Activated CD8-positive, alpha-beta memory T cell treated with anti-CD3 and anti-CD28 coated beads for 4 hours (primary cell): ENCODE measurements at regions not wholly inside any gene's neighbourhood (a gene's known extent, or its start where the extent isn't known, plus 50 kb on each side); places are given as distances from the start of the nearest gene placed in this dataset.

Experiments
- DNase-seq, 2 donors: peaks; one replicate each; pipeline ENCODE4 v3.0.0-alpha.2; 2020; ENCODE audit warnings: low read depth in 2 of 2

GRCh38 chr6:163922562-163922961, 508.0 kb downstream of the QKI start:
- DNase-seq = no peak

DNA sequence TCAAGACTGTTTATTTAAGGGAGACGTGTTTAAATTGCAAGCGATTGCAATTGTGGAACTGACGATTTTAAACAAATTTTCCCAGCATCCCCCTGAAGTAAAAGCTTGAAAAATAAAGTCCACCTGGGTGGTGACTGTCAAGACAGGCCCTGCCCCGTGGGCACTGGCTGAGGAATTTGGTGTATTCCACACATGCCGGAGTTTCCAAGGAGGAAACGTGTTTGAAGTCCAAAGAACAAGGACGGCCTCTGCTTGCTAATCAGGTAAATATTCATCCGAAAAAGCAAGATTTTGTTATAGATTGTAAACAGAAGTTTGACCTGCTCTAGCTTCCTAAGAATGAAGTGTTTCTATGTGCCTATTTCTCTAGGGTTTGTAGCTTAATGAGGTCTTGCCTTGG, 505.1 kb downstream of the QKI start:
- no peak for DNase-seq

DNA sequence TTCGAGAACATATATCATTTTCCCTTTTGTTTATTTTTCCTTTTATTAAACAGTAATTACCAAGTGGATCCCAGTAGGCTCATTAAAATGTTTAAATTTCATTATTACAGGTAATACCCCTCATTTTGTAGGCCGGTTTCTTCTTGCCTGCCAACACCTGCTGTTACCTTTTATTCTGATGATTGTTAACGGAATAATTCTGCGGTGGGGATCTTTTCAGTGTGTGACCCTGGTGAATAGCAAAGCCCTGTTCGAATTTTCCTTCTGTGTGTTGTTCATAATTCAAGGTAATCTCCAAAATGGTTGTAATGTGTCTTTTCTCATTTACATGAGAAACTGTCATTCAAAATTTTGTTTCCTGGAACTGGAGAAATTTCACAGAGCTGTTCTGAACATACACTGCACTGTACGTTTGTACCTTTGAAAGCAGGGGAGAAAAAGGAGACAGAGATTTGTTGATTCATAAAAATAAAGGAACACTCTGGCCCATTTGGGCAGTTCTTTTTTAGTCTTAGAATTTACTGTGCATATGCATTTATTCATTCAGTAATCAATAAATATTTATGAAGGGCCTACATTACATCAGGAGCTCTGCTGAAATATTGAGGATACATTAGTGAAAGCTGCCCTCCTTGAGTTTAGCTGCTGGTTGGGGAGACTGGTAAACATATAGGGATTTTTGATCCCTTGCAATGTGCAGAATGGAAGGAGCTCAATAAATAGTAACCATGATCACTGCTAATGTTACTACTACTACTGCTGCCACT, 502.0 kb downstream of the QKI start:
- DNase-seq = no peak

DNA sequence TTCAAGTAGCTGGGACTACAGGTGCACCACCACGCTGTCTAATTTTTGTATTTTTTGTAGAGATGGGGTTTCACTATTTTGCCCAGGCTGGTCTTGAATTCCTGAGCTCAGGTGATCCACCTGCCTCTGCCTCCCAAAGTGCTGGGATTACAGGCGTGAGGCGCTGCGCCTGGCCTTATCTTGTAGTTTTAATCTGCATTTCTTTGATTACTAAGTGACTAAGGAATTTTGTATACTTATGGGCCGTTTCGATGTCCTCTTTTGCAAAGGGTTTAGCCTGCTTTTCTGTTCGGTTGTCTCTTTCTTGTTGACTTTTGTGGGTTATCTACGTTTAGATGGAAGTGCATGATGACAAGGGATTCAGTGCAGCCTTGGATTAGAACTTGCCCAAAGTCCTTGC, 500.6 kb downstream of the QKI start:
- DNase-seq = no peak

GRCh38 chr6:163913045-163913444, 498.5 kb downstream of the QKI start:
- no peak for DNase-seq

- DNase-seq = no peak
Measured at GRCh38 chr6:163906006-163906710, 491.6 kb downstream of the QKI start.

GRCh38 chr6:163904186-163904585, 489.7 kb downstream of the QKI start:
- DNase-seq = no peak

DNA sequence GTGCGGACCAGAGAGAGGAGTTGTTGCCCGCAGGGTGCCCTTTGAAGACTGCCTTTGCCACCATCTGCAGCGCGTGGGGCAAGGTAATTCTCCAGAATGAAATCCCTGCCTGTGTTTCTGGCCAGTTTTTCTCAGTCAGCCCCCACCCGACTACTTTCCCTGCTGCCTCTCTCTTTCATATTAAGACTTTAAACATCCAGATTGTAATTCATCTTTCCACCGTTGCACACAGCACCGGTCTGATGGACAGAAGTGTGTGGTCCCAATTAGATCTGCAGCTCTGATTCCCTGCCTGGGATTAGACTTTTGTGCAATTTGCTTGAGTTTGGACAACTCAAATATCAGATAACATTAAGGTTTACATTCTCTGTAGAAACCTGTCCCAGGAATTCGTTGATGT, 489.0 kb downstream of the QKI start:
- no peak for DNase-seq

- no peak for DNase-seq
Measured at GRCh38 chr6:163902993-163903392, 488.5 kb downstream of the QKI start.

GRCh38 chr6:163901681-163902080, 487.2 kb downstream of the QKI start:
- DNase-seq = no peak

DNA sequence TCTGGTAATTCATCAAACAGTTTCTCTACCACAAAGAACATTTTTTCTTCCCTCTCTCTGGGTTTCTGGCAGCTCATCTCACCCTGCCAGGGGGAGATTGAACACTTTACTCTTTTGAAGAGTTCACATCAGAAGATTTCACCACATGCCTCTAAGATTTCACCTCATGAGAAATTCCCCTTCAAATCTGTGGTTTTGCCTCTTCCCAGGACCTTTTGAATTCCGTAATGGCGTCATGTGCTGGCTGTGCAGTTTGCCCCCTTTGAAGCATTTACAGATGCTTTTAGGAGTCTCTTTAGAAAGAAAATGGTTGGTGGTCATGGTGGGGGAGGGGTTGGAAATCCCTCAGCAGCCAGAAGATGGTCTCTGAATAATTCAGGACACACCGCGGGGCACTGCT, 486.1 kb downstream of the QKI start:
- DNase-seq = no peak

- no peak for DNase-seq
Measured at GRCh38 chr6:163897669-163898068, 483.2 kb downstream of the QKI start.

DNA sequence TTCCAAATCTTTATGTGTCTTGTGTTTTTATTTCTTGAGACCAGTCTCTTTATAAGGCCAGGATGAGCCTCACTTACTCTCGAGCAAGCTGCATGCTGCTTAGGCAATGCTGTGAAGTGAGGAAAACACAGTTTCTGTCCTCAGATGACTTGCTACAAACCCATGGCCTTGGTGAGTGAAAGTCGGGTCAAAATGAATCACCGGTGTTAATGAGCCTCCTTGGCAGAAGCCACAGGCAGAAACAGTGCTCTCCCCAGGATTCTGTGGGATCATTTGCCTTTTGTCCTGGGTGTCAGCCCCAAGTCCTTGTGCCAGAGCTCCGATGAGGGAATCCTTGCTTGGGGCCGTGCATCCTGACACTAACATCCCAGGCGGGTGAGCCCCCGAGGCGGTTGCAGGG, 482.5 kb downstream of the QKI start:
- no peak for DNase-seq

DNA sequence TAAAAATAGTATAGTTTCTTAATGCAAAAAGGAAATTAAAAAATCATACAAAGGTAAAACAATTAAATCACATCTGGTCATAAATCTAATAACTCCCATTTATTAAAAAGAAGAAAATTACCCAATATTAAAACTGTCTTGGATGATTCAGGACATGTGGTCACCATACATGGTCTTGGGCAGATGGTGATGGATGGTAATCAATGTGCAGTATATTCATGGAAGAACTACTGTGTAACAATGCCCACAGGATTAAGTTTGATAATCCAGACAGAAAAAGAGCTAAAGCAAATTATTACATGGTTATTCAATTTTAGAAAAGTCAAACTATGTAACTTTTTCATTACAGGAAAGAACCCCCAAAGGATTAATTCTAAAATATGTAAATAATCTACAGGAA, 480.6 kb downstream of the QKI start:
- no peak for DNase-seq

GRCh38 chr6:163893609-163894189, 479.2 kb downstream of the QKI start:
- DNase-seq = no peak

- DNase-seq = no peak
Measured at GRCh38 chr6:163892824-163893561, 478.5 kb downstream of the QKI start.

GRCh38 chr6:163889904-163890514, 475.5 kb downstream of the QKI start:
- no peak for DNase-seq

GRCh38 chr6:163888030-163888819, 473.7 kb downstream of the QKI start:
- no peak for DNase-seq

DNA sequence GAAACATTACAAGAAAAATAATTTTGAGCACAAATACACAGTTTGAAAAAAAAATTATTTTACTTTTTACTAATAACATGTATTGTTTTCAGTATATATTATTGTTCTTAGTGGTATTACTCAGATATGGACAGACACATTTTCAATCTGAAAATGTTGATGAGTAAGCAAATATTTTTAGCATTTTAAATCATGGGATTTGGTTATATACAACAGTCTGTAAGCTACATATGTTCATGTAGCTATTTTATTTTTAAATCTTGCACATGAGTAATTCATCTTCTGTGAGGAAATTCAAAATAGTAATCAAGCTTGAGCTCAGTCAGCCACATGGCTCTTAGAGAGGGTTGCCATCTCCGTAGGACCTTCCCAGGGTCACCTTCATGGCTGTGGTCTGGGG, 471.9 kb downstream of the QKI start:
- DNase-seq = no peak

- DNase-seq = no peak
Measured at GRCh38 chr6:163883984-163884383, 469.5 kb downstream of the QKI start.

DNA sequence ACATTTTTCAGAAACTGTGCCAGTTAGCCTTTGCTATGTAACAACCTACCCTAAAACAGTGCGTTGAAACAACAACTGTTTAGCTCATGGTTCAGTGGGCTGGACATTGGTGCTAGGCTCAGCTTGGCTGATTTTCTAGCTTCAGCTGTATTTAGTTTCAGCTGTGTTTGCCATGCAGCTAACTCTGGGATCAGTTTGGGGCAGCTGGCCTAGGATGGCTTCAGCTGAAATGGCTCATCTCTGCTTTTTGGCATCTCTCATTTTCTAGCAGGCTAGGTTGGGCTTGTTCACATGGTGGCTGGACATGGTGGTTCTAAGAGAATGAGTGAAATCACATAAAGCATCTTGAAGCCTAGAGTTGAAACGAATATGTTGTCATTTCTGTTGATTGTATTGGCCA, 464.2 kb downstream of the QKI start:
- no peak for DNase-seq
